Ovary (tissue), 7 donors: ENCODE measurements at regions not wholly inside any gene's neighbourhood (a gene's known extent, or its start where the extent isn't known, plus 50 kb on each side); places are given as distances from the start of the nearest gene placed in this dataset.

Source experiments
- DNase-seq, 5 donors: peaks; one replicate each; pipeline ENCODE4 v3.0.0-alpha.2; 2019 to 2020
- H3K27ac ChIP-seq, 2 donors: fragments of 200-600 bp; one replicate each; pipeline versions ENCODE4 v1.5.1 to v1.8.0; 2019 to 2022
- H3K27me3 ChIP-seq: fragments of 200-600 bp; one replicate; pipeline ENCODE4 v1.8.0; 2022
- H3K36me3 ChIP-seq: fragments of 200-600 bp; sonication (generic); one replicate; pipeline ENCODE4 v1.5.1; 2019
- H3K4me1 ChIP-seq: one replicate; pipeline ENCODE4 v1.8.1; 2013; ENCODE audit warnings: mild to moderate bottlenecking, moderate library complexity; ENCODE audit not compliant: insufficient read depth
- H3K4me3 ChIP-seq: fragments of 200-600 bp; sonication (generic); one replicate; pipeline ENCODE4 v1.5.1; 2017
- H3K9me3 ChIP-seq, 2 donors: fragments of 200-600 bp in 1 of 2; sonication (generic) in 1 of 2; one replicate each; pipeline versions ENCODE4 v1.5.1 to v1.8.1; 2013 to 2019; ENCODE audit warnings: mild to moderate bottlenecking in 1 of 2, moderate library complexity in 1 of 2
- CTCF ChIP-seq, 3 donors: fragments of 450-650 bp in 2 of 3; fragments of 200-600 bp in 1 of 3; IDR thresholded peaks; one replicate each; pipeline versions ENCODE4 v1.5.1 to v1.8.0; 2016 to 2022; ENCODE audit warnings: antibody characterized with exemption in 3 of 3, mild to moderate bottlenecking in 1 of 3
- EP300 ChIP-seq: sonication (generic); formaldehyde crosslinking; IDR thresholded peaks from one replicate; pipeline ENCODE4 v1.6.1; 2017; ENCODE audit warnings: antibody characterized with exemption
- POLR2A ChIP-seq: fragments of 450-650 bp; IDR thresholded peaks from one replicate; pipeline ENCODE4 v1.6.1; 2017; ENCODE audit warnings: antibody characterized with exemption, mild to moderate bottlenecking, moderate library complexity
- WGBS, 3 donors: extraction: QIAGEN DNeasy Blood & Tissue Kit in 1 of 3; methylation state at CpG; one replicate each; pipeline versions ENCODE4 v1.1.5 to v1.1.7; 2013 to 2017; 5-methylcytosine and 5-hydroxymethylcytosine counted together
- intact Hi-C, 4 donors: fragments of 100-400 bp; cut with DNase I; formaldehyde crosslinking; loops; one replicate each; pipeline versions ENCODE4 v1.11.0 to v1.15.1; 2022 to 2023
- donor health status: DM: no; HTN: no; CAD: no; lungs with moderate emphysema.
- donor health status: DM: no; HTN: no; CAD: no.
- donor health status: Bipolar disorder and iron deficiency.
- donor health status: DM: no; HTN: no; CAD: no.
- donor health status: DM: yes; HTN: yes; CAD: no.

- no peaks in the 10 kb centered on the region for H3K27me3 ChIP-seq
- TF ChIP-seq EP300 = no peak
- no peak for TF ChIP-seq CTCF (IDR thresholded peaks at IDR 0.05)
- TF ChIP-seq POLR2A = no peak
- H3K27ac ChIP-seq = no peak overlapping the region
- peaks cover 0 to 2% of the 10 kb centered on the region in 2 donors for H3K9me3 ChIP-seq
- no peaks in the 10 kb centered on the region for H3K4me1 ChIP-seq
- no peak overlapping the region for H3K4me3 ChIP-seq
- no peak for DNase-seq
- 91 to 97% (median 91%) methylated on average over 23 of the region's 23 CpGs for WGBS, 3 donors
- intact Hi-C loops = no loop called here
- H3K36me3 ChIP-seq = no peaks in the 10 kb centered on the region
These were observed 189.0 kb upstream of the ASCC3 start for GRCh38 chr6:101070044-101070608.

- intact Hi-C loops = no loop called here
- no peaks in the 10 kb centered on the region for H3K36me3 ChIP-seq
- H3K4me3 ChIP-seq = no peak overlapping the region
- TF ChIP-seq POLR2A = no peak
- no peak for TF ChIP-seq EP300
- TF ChIP-seq CTCF (IDR thresholded peaks at IDR 0.05) = no peak
- H3K27me3 ChIP-seq = no peaks in the 10 kb centered on the region
- H3K4me1 ChIP-seq = no peaks in the 10 kb centered on the region
- DNase-seq = no peak
- no peaks in the 10 kb centered on the region for H3K9me3 ChIP-seq
- H3K27ac ChIP-seq = no peak overlapping the region
These were observed 196.2 kb upstream of the ASCC3 start for GRCh38 chr6:101077344-101077743.

GRCh38 chr6:101079696-101080270 lies 198.7 kb upstream of the ASCC3 start:
- Histone ChIP-seq H3K36me3 (no peaks in the 10 kb centered on the region), H3K9me3 (no peaks in the 10 kb centered on the region), H3K27ac (no peak overlapping the region), H3K4me1 (no peaks in the 10 kb centered on the region), H3K27me3 (no peaks in the 10 kb centered on the region), H3K4me3 (no peak overlapping the region)
- DNase-seq = no peak
- TF ChIP-seq CTCF (IDR thresholded peaks at IDR 0.05) = no peak
- TF ChIP-seq POLR2A = no peak
- no peak for TF ChIP-seq EP300
- intact Hi-C loops = loop anchor here in 1 of 4 donors (5.0 kb wide), 1 partner anchor 307 kb away; no protein-coding TSS in a partner anchor
- whole genome bisulfite sequencing, 3 donors = 41 to 98% (median 94%) methylated on average over 1 of the region's 1 CpG

- WGBS, 3 donors = 83 to 87% (median 86%) methylated on average over 2 of the region's 2 CpGs
- H3K4me1 ChIP-seq = no peaks in the 10 kb centered on the region
- no peak overlapping the region for H3K27ac ChIP-seq
- H3K27me3 ChIP-seq = no peaks in the 10 kb centered on the region
- no peaks in the 10 kb centered on the region for H3K36me3 ChIP-seq
- DNase-seq = no peak
- TF ChIP-seq POLR2A = no peak
- TF ChIP-seq EP300 = no peak
- no peak for TF ChIP-seq CTCF (IDR thresholded peaks at IDR 0.05)
- intact Hi-C loops = loop anchor here in 1 of 4 donors (5.0 kb wide), 1 partner anchor 308 kb away; no protein-coding TSS in a partner anchor
- H3K9me3 ChIP-seq = no peaks in the 10 kb centered on the region
- no peak overlapping the region for H3K4me3 ChIP-seq
These were observed 199.5 kb upstream of the ASCC3 start for GRCh38 chr6:101080597-101080996.
